H1 (cell line): ENCODE measurements at regions not wholly inside any gene's neighbourhood (a gene's known extent, or its start where the extent isn't known, plus 50 kb on each side); places are given as distances from the start of the nearest gene placed in this dataset.

Experiments
- GABPA ChIP-seq: IDR thresholded peaks from 2 replicates; pipeline ENCODE4 v1.6.1; 2011; ENCODE audit warnings: mild to moderate bottlenecking, low read length, moderate library complexity, borderline replicate concordance; ENCODE audit not compliant: insufficient read depth
- GTF2F1 ChIP-seq: IDR thresholded peaks from 2 replicates; pipeline ENCODE4 v1.6.1; 2012; ENCODE audit warnings: low read depth, low read length, improper control_type of control experiment, borderline replicate concordance
- HDAC2 ChIP-seq, 2 experiments: fragments of 300-600 bp in 1 of 2; sonication (generic) in 1 of 2; IDR thresholded peaks; 2 replicates each; pipeline ENCODE4 v1.6.1; 2011 to 2012; ENCODE audit warnings: low read depth in 2 of 2, low read length in 2 of 2, mild to moderate bottlenecking in 2 of 2, moderate library complexity in 2 of 2, borderline replicate concordance in 1 of 2, inconsistent platforms in 1 of 2
- HDAC6 ChIP-seq: IDR thresholded peaks from one replicate; pipeline ENCODE4 v1.7.1; 2012; ENCODE audit warnings: low read depth, mild to moderate bottlenecking, inconsistent platforms, low read length, moderate library complexity
- JUND ChIP-seq: IDR thresholded peaks from 2 replicates; pipeline ENCODE4 v1.6.1; 2011; ENCODE audit warnings: mild to moderate bottlenecking, improper control_type of control experiment, low read length
- KDM1A ChIP-seq: fragments of 200-600, 300-600 bp; sonication (generic); IDR thresholded peaks from 2 replicates; pipeline ENCODE4 v1.7.1; 2016; ENCODE audit warnings: mild to moderate bottlenecking, low read length, borderline replicate concordance
- MAFK ChIP-seq: IDR thresholded peaks from 2 replicates; pipeline ENCODE4 v1.6.1; 2012; ENCODE audit warnings: low read depth, mild to moderate bottlenecking, improper control_type of control experiment, low read length
- RFX5 ChIP-seq: IDR thresholded peaks from 2 replicates; pipeline ENCODE4 v1.6.1; 2011; ENCODE audit warnings: low read depth, low read length, improper control_type of control experiment, borderline replicate concordance
- USF2 ChIP-seq: IDR thresholded peaks from 2 replicates; pipeline ENCODE4 v1.6.1; 2011; ENCODE audit warnings: low read length, improper control_type of control experiment

- TF ChIP-seq USF2 (no peak), MAFK (no peak), GTF2F1 (no peak), RFX5 (no peak), HDAC2 (IDR thresholded peaks at IDR 0.05; ENCODE audit: borderline replicate concordance in 1 of 2, low read depth in 2 of 2, low read length in 2 of 2) (no peak), HDAC6 (no peak), KDM1A (no peak), GABPA (no peak), JUND (no peak)
Observed at GRCh38 chr9:108113596-108113995, 624.0 kb upstream of the KLF4 start (continued).
